ENCODE measurements at regions not wholly inside any gene's neighbourhood (a gene's known extent, or its start where the extent isn't known, plus 50 kb on each side); places are given as distances from the start of the nearest gene placed in this dataset.

- TF ChIP-seq CTCF (IDR thresholded peaks at IDR 0.05 in 8 of 11, conservative IDR thresholded peaks at IDR 0.05 in 3 of 11) (no peak), POLR2A (IDR thresholded peaks at IDR 0.05) (no peak)
Observed at GRCh38 chr11:33635161-33635560, 65.5 kb downstream of the C11orf91 start.

Measured in spleen (tissue), 7 donors.